ENCODE measurements at regions not wholly inside any gene's neighbourhood (a gene's known extent, or its start where the extent isn't known, plus 50 kb on each side); places are given as distances from the start of the nearest gene placed in this dataset.

DNA sequence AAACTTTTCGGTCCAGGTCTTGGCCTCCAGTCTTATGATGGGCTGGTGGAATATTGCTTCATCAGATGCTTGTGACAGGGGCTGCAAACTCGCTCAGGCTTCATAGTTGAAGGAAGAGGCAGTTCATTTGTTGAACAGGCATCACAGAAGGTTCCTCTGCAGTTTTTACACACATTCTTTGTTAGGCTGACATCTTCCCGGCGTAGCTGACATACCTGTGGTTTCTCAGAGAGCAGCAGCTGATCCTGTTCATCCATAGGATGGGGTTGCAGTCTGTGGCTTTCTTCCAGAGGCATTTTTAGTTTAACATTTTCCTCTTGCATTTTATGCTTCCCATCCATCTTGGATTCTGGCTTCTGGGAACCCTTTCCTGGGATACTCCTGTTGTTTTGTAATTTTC, 1255.2 kb downstream of the EFNA5 start:
- TF ChIP-seq EZH2 (IDR thresholded peaks at IDR 0.05; ENCODE audit: borderline replicate concordance): no peak
- TF ChIP-seq, protein P1, sequence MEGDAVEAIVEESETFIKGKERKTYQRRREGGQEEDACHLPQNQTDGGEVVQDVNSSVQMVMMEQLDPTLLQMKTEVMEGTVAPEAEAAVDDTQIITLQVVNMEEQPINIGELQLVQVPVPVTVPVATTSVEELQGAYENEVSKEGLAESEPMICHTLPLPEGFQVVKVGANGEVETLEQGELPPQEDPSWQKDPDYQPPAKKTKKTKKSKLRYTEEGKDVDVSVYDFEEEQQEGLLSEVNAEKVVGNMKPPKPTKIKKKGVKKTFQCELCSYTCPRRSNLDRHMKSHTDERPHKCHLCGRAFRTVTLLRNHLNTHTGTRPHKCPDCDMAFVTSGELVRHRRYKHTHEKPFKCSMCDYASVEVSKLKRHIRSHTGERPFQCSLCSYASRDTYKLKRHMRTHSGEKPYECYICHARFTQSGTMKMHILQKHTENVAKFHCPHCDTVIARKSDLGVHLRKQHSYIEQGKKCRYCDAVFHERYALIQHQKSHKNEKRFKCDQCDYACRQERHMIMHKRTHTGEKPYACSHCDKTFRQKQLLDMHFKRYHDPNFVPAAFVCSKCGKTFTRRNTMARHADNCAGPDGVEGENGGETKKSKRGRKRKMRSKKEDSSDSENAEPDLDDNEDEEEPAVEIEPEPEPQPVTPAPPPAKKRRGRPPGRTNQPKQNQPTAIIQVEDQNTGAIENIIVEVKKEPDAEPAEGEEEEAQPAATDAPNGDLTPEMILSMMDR (IDR thresholded peaks at IDR 0.05; ENCODE audit: poor library complexity): no peak
